SK-N-SH (cell line): ENCODE measurements at regions not wholly inside any gene's neighbourhood (a gene's known extent, or its start where the extent isn't known, plus 50 kb on each side); places are given as distances from the start of the nearest gene placed in this dataset.

Experiments used
- CTCF ChIA-PET: fragments of 300-600, 350-600 bp; formaldehyde crosslinking; extraction: SDS; loops from one replicate; lab custom pipeline; 2021; lab: Yijun Ruan, JAX
- POLR2A ChIA-PET: fragments of 350-600 bp; sonication (Branson Sonifier 250); formaldehyde crosslinking; extraction: SDS; loops from one replicate; lab custom pipeline; 2020; ENCODE audit warnings: antibody characterized with exemption, inconsistent platforms; lab: Yijun Ruan, JAX
- DNase-seq: peaks from one replicate; pipeline ENCODE4 v3.0.0; 2012
- H2AFZ ChIP-seq: fragments of 200-600 bp; sonication (generic); 2 replicates; pipeline ENCODE4 v1.8.1; 2016; ENCODE audit warnings: antibody characterized with exemption, mild to moderate bottlenecking, low read depth
- H3F3A ChIP-seq: fragments of 200-600 bp; sonication (generic); replicated peaks from 2 replicates; pipeline ENCODE3; 2016; ENCODE audit warnings: antibody characterized with exemption, mild to moderate bottlenecking; ENCODE audit not compliant: insufficient read depth
- H3K27ac ChIP-seq, 2 experiments: fragments of 200-500 bp in 1 of 2; fragments of 200-600 bp in 1 of 2; sonication (Bioruptor generic) in 1 of 2; sonication (generic), shearing (Covaris generic) in 1 of 2; 2 replicates each; pipeline versions ENCODE4 v1.5.1 to v1.6.1; 2014 to 2016; ENCODE audit warnings: low read depth in 2 of 2, inconsistent platforms in 1 of 2, low read length in 1 of 2, mild to moderate bottlenecking in 1 of 2, mixed read lengths in 1 of 2
- H3K27me3 ChIP-seq: fragments of 200-600 bp; sonication (generic), shearing (Covaris generic); 2 replicates; pipeline ENCODE4 v1.6.1; 2016; ENCODE audit warnings: mixed run types; ENCODE audit not compliant: insufficient read depth
- H3K36me3 ChIP-seq, 2 experiments: fragments of 200-500 bp in 1 of 2; fragments of 200-600 bp in 1 of 2; sonication (Bioruptor generic) in 1 of 2; sonication (generic) in 1 of 2; replicated peaks in 1 of 2; 2 replicates each; pipeline versions ENCODE3 to v1.5.1; 2014 to 2016; ENCODE audit warnings: low read length in 1 of 2, mild to moderate bottlenecking in 1 of 2; ENCODE audit not compliant: insufficient read depth in 2 of 2, control insufficient read depth in 1 of 2
- H3K4me1 ChIP-seq, 2 experiments: fragments of 200-500 bp in 1 of 2; fragments of 200-600 bp in 1 of 2; sonication (Bioruptor generic) in 1 of 2; sonication (generic), shearing (Covaris generic) in 1 of 2; 2 replicates each; pipeline versions ENCODE4 v1.5.1 to v1.6.1; 2014 to 2016; ENCODE audit warnings: low read depth in 1 of 2, low read length in 1 of 2, mixed run types in 1 of 2; ENCODE audit not compliant: insufficient read depth in 2 of 2, control insufficient read depth in 1 of 2
- H3K4me2 ChIP-seq: fragments of 200-600 bp; sonication (generic), shearing (Covaris generic); 2 replicates; pipeline ENCODE4 v1.6.1; 2017; ENCODE audit warnings: mixed run types
- H3K4me3 ChIP-seq, 2 experiments: fragments of 200-500 bp in 1 of 2; fragments of 200-600 bp in 1 of 2; sonication (Bioruptor generic) in 1 of 2; sonication (generic), shearing (Covaris generic) in 1 of 2; 2 replicates each; pipeline versions ENCODE4 v1.5.1 to v1.8.1; 2014 to 2016; ENCODE audit warnings: low read depth in 2 of 2, inconsistent platforms in 1 of 2, low read length in 1 of 2, mild to moderate bottlenecking in 1 of 2, mixed read lengths in 1 of 2, moderate library complexity in 1 of 2
- H3K79me2 ChIP-seq: fragments of 200-600 bp; sonication (generic); 2 replicates; pipeline ENCODE4 v1.8.1; 2017; ENCODE audit warnings: mild to moderate bottlenecking; ENCODE audit not compliant: insufficient read depth
- H3K9ac ChIP-seq: fragments of 200-600 bp; sonication (generic); 2 replicates; pipeline ENCODE4 v1.6.1; 2017; ENCODE audit warnings: mixed run types
- H3K9me2 ChIP-seq: fragments of 200-600 bp; sonication (generic); 2 replicates; pipeline ENCODE4 v1.6.1; 2017; ENCODE audit warnings: mixed run types
- H3K9me3 ChIP-seq: fragments of 200-600 bp; sonication (generic); 2 replicates; pipeline ENCODE4 v1.6.1; 2017; ENCODE audit warnings: mixed run types, mild to moderate bottlenecking, moderate library complexity
- H4K20me1 ChIP-seq: fragments of 200-600 bp; sonication (generic); 2 replicates; pipeline ENCODE4 v1.6.1; 2017; ENCODE audit warnings: mild to moderate bottlenecking, mixed run types; ENCODE audit not compliant: insufficient read depth
- CHD2 ChIP-seq: fragments of 150-350 bp; IDR thresholded peaks from 2 replicates; pipeline ENCODE4 v1.6.1; 2018; ENCODE audit warnings: low read length; ENCODE audit not compliant: partially characterized antibody
- ELF1 ChIP-seq: IDR thresholded peaks from 2 replicates; pipeline ENCODE4 v1.4.0; 2012
- EZH2phosphoT487 ChIP-seq: fragments of 200-600 bp; sonication (generic); IDR thresholded peaks from 2 replicates; pipeline ENCODE4 v1.6.1; 2017; ENCODE audit warnings: low read depth, mixed run types, mild to moderate bottlenecking, antibody characterized with exemption, moderate library complexity, borderline replicate concordance
- FOSL2 ChIP-seq: IDR thresholded peaks from 2 replicates; pipeline ENCODE4 v1.4.0; 2012; ENCODE audit warnings: low read depth, mild to moderate bottlenecking, moderate library complexity, borderline replicate concordance
- FOXJ3 ChIP-seq: sonication (generic); formaldehyde crosslinking; IDR thresholded peaks from 2 replicates; pipeline ENCODE4 v1.5.1; 2020; ENCODE audit warnings: mild to moderate bottlenecking, missing genetic modification reagents
- FOXM1 ChIP-seq: IDR thresholded peaks from 2 replicates; pipeline ENCODE4 v1.4.0; 2012; ENCODE audit warnings: low read depth, mild to moderate bottlenecking
- GATA2 ChIP-seq: sonication (generic); formaldehyde crosslinking; IDR thresholded peaks from 2 replicates; pipeline ENCODE4 v1.5.0; 2020; ENCODE audit warnings: mild to moderate bottlenecking, missing genetic modification reagents
- JUND ChIP-seq: IDR thresholded peaks from 2 replicates; pipeline ENCODE4 v1.4.0; 2012
- MXI1 ChIP-seq: IDR thresholded peaks from 2 replicates; pipeline ENCODE4 v1.6.1; 2012; ENCODE audit warnings: mild to moderate bottlenecking, low read depth, low read length, improper control_type of control experiment
- POLR2AphosphoS5 ChIP-seq: IDR thresholded peaks from 2 replicates; pipeline ENCODE4 v1.6.1; 2012; ENCODE audit warnings: low read depth, low read length
- RAD21 ChIP-seq: IDR thresholded peaks from 2 replicates; pipeline ENCODE4 v1.6.1; 2012; ENCODE audit warnings: mild to moderate bottlenecking, low read length
- RCOR1 ChIP-seq: fragments of 150-350 bp; IDR thresholded peaks from 2 replicates; pipeline ENCODE4 v1.6.1; 2017; ENCODE audit warnings: antibody characterized with exemption, low read length
- TAF1 ChIP-seq: IDR thresholded peaks from 2 replicates; pipeline ENCODE4 v1.6.1; 2012; ENCODE audit warnings: low read depth, mild to moderate bottlenecking, low read length, moderate library complexity, borderline replicate concordance
- TCF12 ChIP-seq: IDR thresholded peaks from 2 replicates; pipeline ENCODE4 v1.4.0; 2012
- YY1 ChIP-seq: IDR thresholded peaks from 2 replicates; pipeline ENCODE4 v1.4.0; 2012; ENCODE audit warnings: low read depth, mild to moderate bottlenecking
- WGBS: methylation state at CpG from one replicate; pipeline ENCODE4 v1.1.6; 2017; ENCODE audit warnings: low lambda C conversion rate; 5-methylcytosine and 5-hydroxymethylcytosine counted together
- TF ChIP-seq, protein P1 (sequence below): fragments of 150-350 bp; IDR thresholded peaks from 2 replicates; pipeline ENCODE4 v1.6.1; 2017; ENCODE audit warnings: antibody characterized with exemption, low read length, low read depth, borderline replicate concordance
- TF ChIP-seq, protein P2 (sequence below): IDR thresholded peaks from 2 replicates; pipeline ENCODE4 v1.4.0; 2012; ENCODE audit warnings: low read depth, borderline replicate concordance
- TF ChIP-seq, protein P3 (sequence below): IDR thresholded peaks from 2 replicates; pipeline ENCODE4 v1.4.0; 2012; ENCODE audit warnings: low read depth
- TF ChIP-seq, protein P4 (sequence below): IDR thresholded peaks from 2 replicates; pipeline ENCODE4 v1.6.1; 2012; ENCODE audit warnings: mild to moderate bottlenecking, low read depth, low read length, moderate library complexity
- TF ChIP-seq, protein P5 (sequence below): IDR thresholded peaks from 2 replicates; pipeline ENCODE4; 2012

GRCh38 chr20:48480216-48480772, 347.5 kb downstream of the PREX1 start:
- Histone ChIP-seq H3K4me2 (no peak overlapping the region), H3K27ac (no peak overlapping the region), H3F3A (no peaks in the 10 kb centered on the region), H3K79me2 (no peaks in the 10 kb centered on the region), H4K20me1 (no peaks in the 10 kb centered on the region), H3K4me1 (no peaks in the 10 kb centered on the region; a peak in 2 of 4 replicates), H3K4me3 (no peak overlapping the region), H3K27me3 (0 out of 2 replicates have a peak, but pooled peaks cover 10% of the 10 kb centered on the region), H2AFZ (no peak overlapping the region), H3K36me3 (no peaks in the 10 kb centered on the region), H3K9ac (no peak overlapping the region), H3K9me2 (no peaks in the 10 kb centered on the region), H3K9me3 (no peaks in the 10 kb centered on the region)
- ChIA-PET POLR2A (no interaction called here), CTCF (interaction anchor here (0.7 to 1.4 kb wide), 2 partner anchors 140 to 802 kb away, joined by 3 read pairs; no protein-coding TSS in a partner anchor)
- DNase-seq: no peak
- TF ChIP-seq EZH2phosphoT487 (no peak), MXI1 (no peak), TAF1 (no peak), FOSL2 (no peak)
- TF ChIP-seq, protein P1, sequence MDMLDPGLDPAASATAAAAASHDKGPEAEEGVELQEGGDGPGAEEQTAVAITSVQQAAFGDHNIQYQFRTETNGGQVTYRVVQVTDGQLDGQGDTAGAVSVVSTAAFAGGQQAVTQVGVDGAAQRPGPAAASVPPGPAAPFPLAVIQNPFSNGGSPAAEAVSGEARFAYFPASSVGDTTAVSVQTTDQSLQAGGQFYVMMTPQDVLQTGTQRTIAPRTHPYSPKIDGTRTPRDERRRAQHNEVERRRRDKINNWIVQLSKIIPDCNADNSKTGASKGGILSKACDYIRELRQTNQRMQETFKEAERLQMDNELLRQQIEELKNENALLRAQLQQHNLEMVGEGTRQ: no peak
- 32% methylated on average over 5 of the region's 5 CpGs for WGBS

DNA sequence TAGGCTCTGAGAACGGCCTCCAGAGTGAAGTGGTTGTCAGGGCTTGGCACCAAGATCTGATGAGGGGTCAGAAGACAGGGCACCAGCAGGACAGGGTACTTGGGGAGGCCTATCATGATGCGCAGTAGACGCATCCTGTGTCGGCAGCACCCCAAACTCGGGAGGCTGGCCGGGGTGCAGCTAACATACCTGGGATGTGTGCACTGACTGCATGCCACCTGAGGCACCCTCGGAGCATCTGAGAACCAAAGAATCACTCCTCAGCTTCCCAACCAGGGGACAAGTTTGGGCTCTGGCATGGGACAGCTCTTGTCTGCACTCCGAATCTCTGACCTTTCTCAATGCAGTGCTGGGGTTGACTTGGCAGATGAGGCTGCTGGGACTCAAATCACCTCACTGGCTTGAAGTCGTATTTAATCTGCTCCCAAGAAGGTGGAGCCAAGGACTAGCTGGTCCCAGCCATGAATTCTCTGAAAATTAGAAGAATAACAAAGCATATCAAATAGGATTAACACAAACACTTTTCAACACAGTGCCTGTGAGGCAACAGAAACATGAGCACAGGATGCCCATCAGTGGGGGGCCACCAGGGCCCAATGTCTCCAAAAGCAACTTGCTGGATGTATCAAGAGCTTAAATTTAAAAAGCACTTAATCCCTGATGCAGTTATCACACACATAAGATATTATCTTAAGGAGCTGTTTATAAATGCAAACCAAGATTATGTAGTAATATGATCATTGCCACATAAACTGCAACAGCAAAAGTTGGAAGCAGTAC, 348.8 kb downstream of the PREX1 start:
- Histone ChIP-seq H3K9ac (no peak overlapping the region), H3K4me2 (no peak overlapping the region), H3K4me3 (no peak overlapping the region), H3K79me2 (no peaks in the 10 kb centered on the region), H3K9me3 (no peaks in the 10 kb centered on the region), H4K20me1 (no peaks in the 10 kb centered on the region), H3K9me2 (no peaks in the 10 kb centered on the region), H3K36me3 (no peaks in the 10 kb centered on the region), H3K27ac (no peak overlapping the region), H3K4me1 (no peaks in the 10 kb centered on the region; a peak in 2 of 4 replicates), H2AFZ (no peak overlapping the region), H3K27me3 (0 out of 2 replicates have a peak, but pooled peaks cover 10% of the 10 kb centered on the region), H3F3A (no peaks in the 10 kb centered on the region)
- no peak for DNase-seq
- WGBS: 46% methylated on average over 9 of the region's 9 CpGs
- CTCF ChIA-PET: interaction anchor here (0.9 to 2.8 kb wide), 2 partner anchors 142 to 1726 kb away, joined by 3 to 7 read pairs; no protein-coding TSS in a partner anchor
- POLR2A ChIA-PET: no interaction called here
- TF ChIP-seq CHD2: no peak
- TF ChIP-seq ELF1: no peak
- TF ChIP-seq RAD21: no peak
- TF ChIP-seq FOXJ3 (CRISPR knock-in tag): no peak
- no peak for TF ChIP-seq TCF12
- TF ChIP-seq, protein P2, sequence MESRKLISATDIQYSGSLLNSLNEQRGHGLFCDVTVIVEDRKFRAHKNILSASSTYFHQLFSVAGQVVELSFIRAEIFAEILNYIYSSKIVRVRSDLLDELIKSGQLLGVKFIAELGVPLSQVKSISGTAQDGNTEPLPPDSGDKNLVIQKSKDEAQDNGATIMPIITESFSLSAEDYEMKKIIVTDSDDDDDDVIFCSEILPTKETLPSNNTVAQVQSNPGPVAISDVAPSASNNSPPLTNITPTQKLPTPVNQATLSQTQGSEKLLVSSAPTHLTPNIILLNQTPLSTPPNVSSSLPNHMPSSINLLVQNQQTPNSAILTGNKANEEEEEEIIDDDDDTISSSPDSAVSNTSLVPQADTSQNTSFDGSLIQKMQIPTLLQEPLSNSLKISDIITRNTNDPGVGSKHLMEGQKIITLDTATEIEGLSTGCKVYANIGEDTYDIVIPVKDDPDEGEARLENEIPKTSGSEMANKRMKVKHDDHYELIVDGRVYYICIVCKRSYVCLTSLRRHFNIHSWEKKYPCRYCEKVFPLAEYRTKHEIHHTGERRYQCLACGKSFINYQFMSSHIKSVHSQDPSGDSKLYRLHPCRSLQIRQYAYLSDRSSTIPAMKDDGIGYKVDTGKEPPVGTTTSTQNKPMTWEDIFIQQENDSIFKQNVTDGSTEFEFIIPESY: no peak
- no peak for TF ChIP-seq RCOR1
- no peak for TF ChIP-seq FOXM1
- no peak for TF ChIP-seq YY1
- no peak for TF ChIP-seq GATA2 (CRISPR knock-in tag)
- TF ChIP-seq EZH2phosphoT487: no peak
- TF ChIP-seq JUND: no peak
- TF ChIP-seq, protein P3, sequence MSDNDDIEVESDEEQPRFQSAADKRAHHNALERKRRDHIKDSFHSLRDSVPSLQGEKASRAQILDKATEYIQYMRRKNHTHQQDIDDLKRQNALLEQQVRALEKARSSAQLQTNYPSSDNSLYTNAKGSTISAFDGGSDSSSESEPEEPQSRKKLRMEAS: no peak
- TF ChIP-seq, protein P4, sequence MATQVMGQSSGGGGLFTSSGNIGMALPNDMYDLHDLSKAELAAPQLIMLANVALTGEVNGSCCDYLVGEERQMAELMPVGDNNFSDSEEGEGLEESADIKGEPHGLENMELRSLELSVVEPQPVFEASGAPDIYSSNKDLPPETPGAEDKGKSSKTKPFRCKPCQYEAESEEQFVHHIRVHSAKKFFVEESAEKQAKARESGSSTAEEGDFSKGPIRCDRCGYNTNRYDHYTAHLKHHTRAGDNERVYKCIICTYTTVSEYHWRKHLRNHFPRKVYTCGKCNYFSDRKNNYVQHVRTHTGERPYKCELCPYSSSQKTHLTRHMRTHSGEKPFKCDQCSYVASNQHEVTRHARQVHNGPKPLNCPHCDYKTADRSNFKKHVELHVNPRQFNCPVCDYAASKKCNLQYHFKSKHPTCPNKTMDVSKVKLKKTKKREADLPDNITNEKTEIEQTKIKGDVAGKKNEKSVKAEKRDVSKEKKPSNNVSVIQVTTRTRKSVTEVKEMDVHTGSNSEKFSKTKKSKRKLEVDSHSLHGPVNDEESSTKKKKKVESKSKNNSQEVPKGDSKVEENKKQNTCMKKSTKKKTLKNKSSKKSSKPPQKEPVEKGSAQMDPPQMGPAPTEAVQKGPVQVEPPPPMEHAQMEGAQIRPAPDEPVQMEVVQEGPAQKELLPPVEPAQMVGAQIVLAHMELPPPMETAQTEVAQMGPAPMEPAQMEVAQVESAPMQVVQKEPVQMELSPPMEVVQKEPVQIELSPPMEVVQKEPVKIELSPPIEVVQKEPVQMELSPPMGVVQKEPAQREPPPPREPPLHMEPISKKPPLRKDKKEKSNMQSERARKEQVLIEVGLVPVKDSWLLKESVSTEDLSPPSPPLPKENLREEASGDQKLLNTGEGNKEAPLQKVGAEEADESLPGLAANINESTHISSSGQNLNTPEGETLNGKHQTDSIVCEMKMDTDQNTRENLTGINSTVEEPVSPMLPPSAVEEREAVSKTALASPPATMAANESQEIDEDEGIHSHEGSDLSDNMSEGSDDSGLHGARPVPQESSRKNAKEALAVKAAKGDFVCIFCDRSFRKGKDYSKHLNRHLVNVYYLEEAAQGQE: no peak
- no peak for TF ChIP-seq POLR2AphosphoS5
- TF ChIP-seq, protein P5, sequence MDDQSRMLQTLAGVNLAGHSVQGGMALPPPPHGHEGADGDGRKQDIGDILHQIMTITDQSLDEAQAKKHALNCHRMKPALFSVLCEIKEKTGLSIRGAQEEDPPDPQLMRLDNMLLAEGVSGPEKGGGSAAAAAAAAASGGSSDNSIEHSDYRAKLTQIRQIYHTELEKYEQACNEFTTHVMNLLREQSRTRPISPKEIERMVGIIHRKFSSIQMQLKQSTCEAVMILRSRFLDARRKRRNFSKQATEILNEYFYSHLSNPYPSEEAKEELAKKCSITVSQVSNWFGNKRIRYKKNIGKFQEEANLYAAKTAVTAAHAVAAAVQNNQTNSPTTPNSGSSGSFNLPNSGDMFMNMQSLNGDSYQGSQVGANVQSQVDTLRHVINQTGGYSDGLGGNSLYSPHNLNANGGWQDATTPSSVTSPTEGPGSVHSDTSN: no peak
